HCT116 (cell line): ENCODE measurements at regions not wholly inside any gene's neighbourhood (a gene's known extent, or its start where the extent isn't known, plus 50 kb on each side); places are given as distances from the start of the nearest gene placed in this dataset.

Experiments
- ATAC-seq: fragments of 200-7000 bp; cut with Tn5 transposase; 2 replicates; pipeline ENCODE4 v1.9.1; 2020; ENCODE audit warnings: mild to moderate bottlenecking, moderate library complexity
- BruUV-seq: library from RNA; stranded (reverse); fragments of 400-500 nt; replicated peaks from 2 replicates; lab custom pipeline; 2021; lab: Mats Ljungman, UMichigan
- CTCF ChIA-PET: fragments of 300-600 bp; sonication (Branson Sonifier 250); formaldehyde crosslinking; loops from one replicate; lab custom pipeline; 2021; ENCODE audit warnings: antibody characterized with exemption; lab: Charles Lee
- POLR2A ChIA-PET: fragments of 300-600, 350-600 bp; sonication (Branson Sonifier 250); formaldehyde crosslinking; loops from one replicate; lab custom pipeline; 2021; ENCODE audit warnings: antibody characterized with exemption; lab: Charles Lee
- RAD21 ChIA-PET, 2 experiments: fragments of 300-600 bp; sonication (Branson Sonifier 250); formaldehyde crosslinking; loops; one replicate each; lab custom pipeline; 2023; ENCODE audit warnings: low total read pairs in 2 of 2; ENCODE audit not compliant: uncharacterized antibody in 2 of 2, unreplicated experiment in 2 of 2, low non-redundant PET in 1 of 2; lab: Charles Lee
- DNase-seq: peaks from one replicate; pipeline ENCODE4 v3.0.0-alpha.2; 2010; ENCODE audit warnings: low read depth, low spot score
- H2AFZ ChIP-seq: fragments of 200-600 bp; shearing (Covaris generic), sonication (generic); 2 replicates; pipeline ENCODE4 v1.6.1; 2017; ENCODE audit warnings: low read depth, mixed run types, mixed read lengths, antibody characterized with exemption, low read length; ENCODE audit not compliant: poor library complexity, severe bottlenecking
- H3K27ac ChIP-seq: 2 replicates; pipeline ENCODE4 v1.5.1; 2012; ENCODE audit warnings: low read depth, low read length
- H3K27me3 ChIP-seq: fragments of 200-600 bp; sonication (generic); 2 replicates; pipeline ENCODE4 v1.6.1; 2016; ENCODE audit warnings: mixed run types, low read length, mixed read lengths; ENCODE audit not compliant: insufficient read depth
- H3K36me3 ChIP-seq, 2 experiments: fragments of 200-500 bp in 1 of 2; fragments of 200-600 bp in 1 of 2; sonication (Bioruptor generic) in 1 of 2; sonication (generic) in 1 of 2; 2 replicates each; pipeline versions ENCODE4 v1.5.1 to v1.6.1; 2014 to 2016; ENCODE audit warnings: low read length in 2 of 2, inconsistent platforms in 1 of 2, mixed read lengths in 1 of 2, mixed run types in 1 of 2; ENCODE audit not compliant: insufficient read depth in 2 of 2, control insufficient read depth in 1 of 2
- H3K4me1 ChIP-seq, 2 experiments: fragments of 200-600 bp in 1 of 2; sonication (generic) in 1 of 2; 2 replicates each; pipeline versions ENCODE4 v1.5.1 to v1.6.1; 2012 to 2017; ENCODE audit warnings: low read length in 2 of 2, inconsistent platforms in 1 of 2, mild to moderate bottlenecking in 1 of 2, mixed read lengths in 1 of 2, mixed run types in 1 of 2, moderate library complexity in 1 of 2; ENCODE audit not compliant: insufficient read depth in 2 of 2, control insufficient read depth in 1 of 2
- H3K4me2 ChIP-seq: fragments of 200-600 bp; sonication (generic); 2 replicates; pipeline ENCODE4 v1.6.1; 2017; ENCODE audit warnings: mixed run types, low read length, mixed read lengths
- H3K4me3 ChIP-seq, 2 experiments: fragments of 200-600 bp in 1 of 2; sonication (generic) in 1 of 2; replicated peaks in 1 of 2; 2 replicates each; pipeline ENCODE4 v1.5.1; 2011 to 2016; ENCODE audit warnings: low read length in 2 of 2, control low read depth in 1 of 2, low read depth in 1 of 2, mild to moderate bottlenecking in 1 of 2, mixed read lengths in 1 of 2, mixed run types in 1 of 2
- H3K79me2 ChIP-seq: fragments of 200-600 bp; sonication (generic); 2 replicates; pipeline ENCODE4 v1.6.1; 2017; ENCODE audit warnings: mild to moderate bottlenecking, mixed run types, low read length, moderate library complexity, mixed read lengths; ENCODE audit not compliant: insufficient read depth
- H3K9ac ChIP-seq: fragments of 200-600 bp; sonication (generic); 2 replicates; pipeline ENCODE4 v1.6.1; 2016; ENCODE audit warnings: low read length, mixed read lengths
- H3K9me2 ChIP-seq: fragments of 200-600 bp; sonication (generic), shearing (Covaris generic); 2 replicates; pipeline ENCODE4 v1.6.1; 2017; ENCODE audit warnings: mixed run types, mild to moderate bottlenecking, moderate library complexity; ENCODE audit not compliant: insufficient read depth
- H3K9me3 ChIP-seq, 2 experiments: fragments of 200-500 bp in 1 of 2; fragments of 200-600 bp in 1 of 2; sonication (Bioruptor generic) in 1 of 2; sonication (generic) in 1 of 2; 2 replicates each; pipeline ENCODE4 v1.6.1; 2014 to 2017; ENCODE audit warnings: low read length in 2 of 2, mixed read lengths in 2 of 2, inconsistent platforms in 1 of 2, low read depth in 1 of 2, mild to moderate bottlenecking in 1 of 2, mixed run types in 1 of 2, moderate library complexity in 1 of 2; ENCODE audit not compliant: control insufficient read depth in 1 of 2, insufficient read depth in 1 of 2
- H4K20me1 ChIP-seq: fragments of 200-600 bp; sonication (generic), shearing (Covaris generic); 2 replicates; pipeline ENCODE4 v1.6.1; 2017; ENCODE audit warnings: mixed run types, mild to moderate bottlenecking, moderate library complexity; ENCODE audit not compliant: insufficient read depth
- CBX3 ChIP-seq: IDR thresholded peaks from 2 replicates; pipeline ENCODE4 v1.6.1; 2012; ENCODE audit warnings: low read depth
- EZH2 ChIP-seq: fragments of 200-600 bp; sonication (generic); IDR thresholded peaks from 2 replicates; pipeline ENCODE4 v1.6.1; 2017; ENCODE audit warnings: antibody characterized with exemption, mixed run types
- EZH2phosphoT487 ChIP-seq: fragments of 200-600 bp; IDR thresholded peaks from 2 replicates; pipeline ENCODE4 v1.6.1; 2018; ENCODE audit warnings: antibody characterized with exemption, borderline replicate concordance
- FOSL1 ChIP-seq: IDR thresholded peaks from 2 replicates; pipeline ENCODE4 v1.6.1; 2012; ENCODE audit warnings: low read depth
- POLR2A ChIP-seq: IDR thresholded peaks from 2 replicates; pipeline ENCODE4 v1.7.0; 2011; ENCODE audit warnings: borderline replicate concordance; ENCODE audit not compliant: insufficient read depth, insufficient read length; ENCODE audit errors: extremely low read depth
- POLR2AphosphoS5 ChIP-seq: IDR thresholded peaks from 2 replicates; pipeline ENCODE4 v1.6.1; 2011; ENCODE audit warnings: mild to moderate bottlenecking, low read depth, low read length, moderate library complexity
- RAD21 ChIP-seq: IDR thresholded peaks from 2 replicates; pipeline ENCODE4 v1.6.1; 2012; ENCODE audit warnings: low read depth, mild to moderate bottlenecking
- SIN3A ChIP-seq: IDR thresholded peaks from 2 replicates; pipeline ENCODE4 v1.6.1; 2012; ENCODE audit warnings: low read depth
- SP1 ChIP-seq: IDR thresholded peaks from 2 replicates; pipeline ENCODE4 v1.6.1; 2012; ENCODE audit warnings: low read depth
- TCF7L2 ChIP-seq: IDR thresholded peaks from 2 replicates; pipeline ENCODE4 v1.7.0; 2011; ENCODE audit warnings: borderline replicate concordance, inconsistent platforms; ENCODE audit not compliant: insufficient read depth, insufficient read length; ENCODE audit errors: extremely low read depth
- YY1 ChIP-seq: IDR thresholded peaks from 2 replicates; pipeline ENCODE4 v1.6.1; 2011; ENCODE audit warnings: low read length, low read depth, moderate library complexity, mild to moderate bottlenecking; ENCODE audit not compliant: insufficient replicate concordance; ENCODE audit errors: extremely low read depth
- ZFX ChIP-seq: fragments of 450-650 bp; IDR thresholded peaks from 2 replicates; pipeline ENCODE4 v1.6.1; 2017
- ZNF274 ChIP-seq: fragments of 200-500 bp; sonication (Bioruptor generic); IDR thresholded peaks from 2 replicates; pipeline ENCODE4 v1.6.1; 2014; ENCODE audit warnings: mild to moderate bottlenecking, low read depth, low read length, inconsistent platforms
- intact Hi-C: fragments of 100-400 bp; cut with micrococcal nuclease; formaldehyde crosslinking; loops from 2 replicates; pipeline ENCODE4 v1.10.0; 2022
- TF ChIP-seq, protein P1 (sequence below): IDR thresholded peaks from 2 replicates; pipeline ENCODE4 v1.6.1; 2012
- TF ChIP-seq, protein P2 (sequence below): IDR thresholded peaks from 2 replicates; pipeline ENCODE4 v1.6.1; 2012; ENCODE audit warnings: low read depth

DNA sequence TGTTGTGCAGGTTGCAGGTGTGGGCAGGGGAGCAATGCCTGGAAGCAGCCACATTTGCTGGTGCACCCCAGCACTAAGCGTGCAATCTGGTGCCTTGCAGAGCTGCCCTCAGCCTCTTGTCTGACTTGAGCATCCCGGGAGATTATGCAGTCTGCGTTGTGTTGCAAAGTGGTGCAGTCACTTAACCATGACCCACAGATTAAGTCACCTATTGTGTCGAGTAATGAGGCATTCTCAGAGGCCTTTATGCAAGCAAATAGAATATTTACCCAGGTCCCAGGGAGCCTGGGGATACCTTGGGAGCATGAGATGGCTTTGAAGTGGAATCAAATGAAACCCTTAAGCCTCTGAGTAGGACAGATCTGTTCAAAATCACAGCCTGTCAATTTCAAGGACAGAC, 529.0 kb downstream of the TYW1 start:
- H3K27ac ChIP-seq: no peak overlapping the region
- no peaks in the 10 kb centered on the region for H3K27me3 ChIP-seq
- H3K4me2 ChIP-seq: no peak overlapping the region
- DNase-seq (no peak), ATAC-seq (no peak)
- ChIA-PET RAD21 (no interaction called here), POLR2A (no interaction called here), CTCF (no interaction called here)
- H4K20me1 ChIP-seq: no peaks in the 10 kb centered on the region
- no peak overlapping the region for H2AFZ ChIP-seq
- H3K9me3 ChIP-seq: no peaks in the 10 kb centered on the region
- no peak overlapping the region for H3K9ac ChIP-seq
- BruUV-seq: no TSS peak
- TF ChIP-seq SIN3A (no peak), POLR2AphosphoS5 (no peak), ZFX (no peak), EZH2 (no peak), POLR2A (no peak), YY1 (no peak), EZH2phosphoT487 (no peak), ZNF274 (no peak), CBX3 (no peak), TCF7L2 (no peak), RAD21 (no peak), FOSL1 (no peak), SP1 (no peak)
- TF ChIP-seq, protein P1, sequence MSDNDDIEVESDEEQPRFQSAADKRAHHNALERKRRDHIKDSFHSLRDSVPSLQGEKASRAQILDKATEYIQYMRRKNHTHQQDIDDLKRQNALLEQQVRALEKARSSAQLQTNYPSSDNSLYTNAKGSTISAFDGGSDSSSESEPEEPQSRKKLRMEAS: no peak
- TF ChIP-seq, protein P2, sequence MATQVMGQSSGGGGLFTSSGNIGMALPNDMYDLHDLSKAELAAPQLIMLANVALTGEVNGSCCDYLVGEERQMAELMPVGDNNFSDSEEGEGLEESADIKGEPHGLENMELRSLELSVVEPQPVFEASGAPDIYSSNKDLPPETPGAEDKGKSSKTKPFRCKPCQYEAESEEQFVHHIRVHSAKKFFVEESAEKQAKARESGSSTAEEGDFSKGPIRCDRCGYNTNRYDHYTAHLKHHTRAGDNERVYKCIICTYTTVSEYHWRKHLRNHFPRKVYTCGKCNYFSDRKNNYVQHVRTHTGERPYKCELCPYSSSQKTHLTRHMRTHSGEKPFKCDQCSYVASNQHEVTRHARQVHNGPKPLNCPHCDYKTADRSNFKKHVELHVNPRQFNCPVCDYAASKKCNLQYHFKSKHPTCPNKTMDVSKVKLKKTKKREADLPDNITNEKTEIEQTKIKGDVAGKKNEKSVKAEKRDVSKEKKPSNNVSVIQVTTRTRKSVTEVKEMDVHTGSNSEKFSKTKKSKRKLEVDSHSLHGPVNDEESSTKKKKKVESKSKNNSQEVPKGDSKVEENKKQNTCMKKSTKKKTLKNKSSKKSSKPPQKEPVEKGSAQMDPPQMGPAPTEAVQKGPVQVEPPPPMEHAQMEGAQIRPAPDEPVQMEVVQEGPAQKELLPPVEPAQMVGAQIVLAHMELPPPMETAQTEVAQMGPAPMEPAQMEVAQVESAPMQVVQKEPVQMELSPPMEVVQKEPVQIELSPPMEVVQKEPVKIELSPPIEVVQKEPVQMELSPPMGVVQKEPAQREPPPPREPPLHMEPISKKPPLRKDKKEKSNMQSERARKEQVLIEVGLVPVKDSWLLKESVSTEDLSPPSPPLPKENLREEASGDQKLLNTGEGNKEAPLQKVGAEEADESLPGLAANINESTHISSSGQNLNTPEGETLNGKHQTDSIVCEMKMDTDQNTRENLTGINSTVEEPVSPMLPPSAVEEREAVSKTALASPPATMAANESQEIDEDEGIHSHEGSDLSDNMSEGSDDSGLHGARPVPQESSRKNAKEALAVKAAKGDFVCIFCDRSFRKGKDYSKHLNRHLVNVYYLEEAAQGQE: no peak
- H3K9me2 ChIP-seq: no peaks in the 10 kb centered on the region
- no peaks in the 10 kb centered on the region for H3K36me3 ChIP-seq
- H3K4me1 ChIP-seq: no peaks in the 10 kb centered on the region
- no peak overlapping the region for H3K4me3 ChIP-seq
- intact Hi-C loops: no loop called here
- H3K79me2 ChIP-seq: no peaks in the 10 kb centered on the region
